ENCODE measurements at regions not wholly inside any gene's neighbourhood (a gene's known extent, or its start where the extent isn't known, plus 50 kb on each side); places are given as distances from the start of the nearest gene placed in this dataset.
A peak's percentile ranks its signal among the peaks of the same experiment; 100 is the strongest.

- DNase-seq, result no peak
Measured at GRCh38 chr12:132439333-132439904, 50.5 kb upstream of the FBRSL1 start.

GRCh38 chr12:132438726-132439125 lies 51.2 kb upstream of the FBRSL1 start:
- no peak for DNase-seq

GRCh38 chr12:132437943-132438700 lies 51.8 kb upstream of the FBRSL1 start:
- no peak for DNase-seq

GRCh38 chr12:132437252-132437932 lies 52.6 kb upstream of the FBRSL1 start:
- DNase-seq, result no peak

- no peak for DNase-seq
Measured at GRCh38 chr12:132436791-132437251, 53.1 kb upstream of the FBRSL1 start.

- no peak for DNase-seq
Measured at GRCh38 chr12:132435486-132436187, 54.3 kb upstream of the FBRSL1 start.

GRCh38 chr12:132433641-132434395 lies 56.1 kb upstream of the FBRSL1 start:
- DNase-seq, result peak; percentile 34

GRCh38 chr12:132432721-132433577 lies 57.0 kb upstream of the FBRSL1 start:
- DNase-seq, result no peak

- no peak for DNase-seq
Measured at GRCh38 chr12:132432126-132432705, 57.7 kb upstream of the FBRSL1 start.

- peak; percentile 58 for DNase-seq
Measured at GRCh38 chr12:132430838-132431774, 58.8 kb upstream of the FBRSL1 start.

GRCh38 chr12:132429946-132430643 lies 59.9 kb upstream of the FBRSL1 start:
- DNase-seq, result peak; percentile 91

- DNase-seq, result peak; percentile 31
Measured at GRCh38 chr12:132429602-132429945, 60.4 kb upstream of the FBRSL1 start.

GRCh38 chr12:132428936-132429601 lies 60.9 kb upstream of the FBRSL1 start:
- no peak for DNase-seq

- DNase-seq, result peak; percentile 33
Measured at GRCh38 chr12:132427999-132428935, 61.7 kb upstream of the FBRSL1 start.

- no peak for DNase-seq
Measured at GRCh38 chr12:132427174-132427768, 62.7 kb upstream of the FBRSL1 start.

GRCh38 chr12:132426349-132427173 lies 63.4 kb upstream of the FBRSL1 start:
- no peak for DNase-seq

Measured in NCI-H1436 (cell line).